ENCODE measurements at regions not wholly inside any gene's neighbourhood (a gene's known extent, or its start where the extent isn't known, plus 50 kb on each side); places are given as distances from the start of the nearest gene placed in this dataset.

GRCh38 chr3:176577447-176577846 is 619.8 kb downstream of the TBL1XR1 start:
- no peak overlapping the region for H4K5ac ChIP-seq (ENCODE audit: insufficient read length, low read depth, low read length)
- H3K4me1 ChIP-seq (ENCODE audit: insufficient read depth, low read length) = 0 out of 2 replicates have a peak, but pooled peaks cover 3% of the 10 kb centered on the region
- H2AK5ac ChIP-seq (ENCODE audit: insufficient read length, low read length) = no peak overlapping the region
- H3K18ac ChIP-seq (ENCODE audit: insufficient read length, low read depth, low read length) = no peak overlapping the region
- H3K4me2 ChIP-seq (ENCODE audit: insufficient read depth, insufficient read length, low read length) = no peak overlapping the region
- no peak overlapping the region for H2AFZ ChIP-seq (ENCODE audit: low read length)
- no peaks in the 10 kb centered on the region for H3K36me3 Mint-ChIP-seq (ENCODE audit: insufficient read depth in 1 of 3, low read depth in 3 of 3)
- no peak overlapping the region for H2BK15ac ChIP-seq (ENCODE audit: low read depth, low read length)
- no peak overlapping the region for H2BK20ac ChIP-seq (ENCODE audit: low read depth, low read length, poor library complexity, severe bottlenecking)
- H3K9ac ChIP-seq (ENCODE audit: extremely low read depth, insufficient read length, low read length) = no peak overlapping the region
- no peaks in the 10 kb centered on the region for H3K23me2 ChIP-seq (ENCODE audit: insufficient read length, low read depth, low read length, poor library complexity, severe bottlenecking)
- H4K91ac ChIP-seq (ENCODE audit: insufficient read length, low read depth, low read length) = no peak overlapping the region
- H3K79me2 ChIP-seq (ENCODE audit: insufficient read depth, low read length) = no peaks in the 10 kb centered on the region
- no CpG with 5 or more reads among the region's 5 CpGs for WGBS (ENCODE audit: extremely low coverage, insufficient read length, low lambda C conversion rate)
- no peak overlapping the region for H3T11ph ChIP-seq (ENCODE audit: low read length)
- no peak for DNase-seq
- H3K27me3 Mint-ChIP-seq (ENCODE audit: low read depth) = no peaks in the 10 kb centered on the region
- H3K4me3 Mint-ChIP-seq = no peak overlapping the region
- H2BK5ac ChIP-seq (ENCODE audit: insufficient read length, low read length) = no peak overlapping the region
- H3K27ac ChIP-seq (ENCODE audit: insufficient read length, low read depth, low read length) = no peak overlapping the region
- no peaks in the 10 kb centered on the region for H4K20me1 ChIP-seq (ENCODE audit: control insufficient read depth, insufficient read depth, insufficient read length)
- no peak overlapping the region for H3K23ac ChIP-seq (ENCODE audit: insufficient read length, low read depth, low read length)
- H3K4ac ChIP-seq (ENCODE audit: low read depth, low read length) = no peak overlapping the region
- H3K56ac ChIP-seq (ENCODE audit: insufficient read length, low read depth, low read length) = no peak overlapping the region
- no peaks in the 10 kb centered on the region for H3K79me1 ChIP-seq (ENCODE audit: insufficient read depth, low read depth, low read length, poor library complexity, severe bottlenecking)
- H3K9me3 ChIP-seq (ENCODE audit: control insufficient read depth, low read depth, low read length) = no peaks in the 10 kb centered on the region
- no peaks in the 10 kb centered on the region; a peak in 1 of 5 replicates for H3K9me3 Mint-ChIP-seq
- no peak overlapping the region for H2BK120ac ChIP-seq (ENCODE audit: low read depth, low read length, poor library complexity, severe bottlenecking)
- H2BK12ac ChIP-seq (ENCODE audit: insufficient read length, low read depth, low read length) = no peak overlapping the region
- H3K27me3 ChIP-seq (ENCODE audit: insufficient read depth, low read length) = no peaks in the 10 kb centered on the region
- TF ChIP-seq, protein P1, sequence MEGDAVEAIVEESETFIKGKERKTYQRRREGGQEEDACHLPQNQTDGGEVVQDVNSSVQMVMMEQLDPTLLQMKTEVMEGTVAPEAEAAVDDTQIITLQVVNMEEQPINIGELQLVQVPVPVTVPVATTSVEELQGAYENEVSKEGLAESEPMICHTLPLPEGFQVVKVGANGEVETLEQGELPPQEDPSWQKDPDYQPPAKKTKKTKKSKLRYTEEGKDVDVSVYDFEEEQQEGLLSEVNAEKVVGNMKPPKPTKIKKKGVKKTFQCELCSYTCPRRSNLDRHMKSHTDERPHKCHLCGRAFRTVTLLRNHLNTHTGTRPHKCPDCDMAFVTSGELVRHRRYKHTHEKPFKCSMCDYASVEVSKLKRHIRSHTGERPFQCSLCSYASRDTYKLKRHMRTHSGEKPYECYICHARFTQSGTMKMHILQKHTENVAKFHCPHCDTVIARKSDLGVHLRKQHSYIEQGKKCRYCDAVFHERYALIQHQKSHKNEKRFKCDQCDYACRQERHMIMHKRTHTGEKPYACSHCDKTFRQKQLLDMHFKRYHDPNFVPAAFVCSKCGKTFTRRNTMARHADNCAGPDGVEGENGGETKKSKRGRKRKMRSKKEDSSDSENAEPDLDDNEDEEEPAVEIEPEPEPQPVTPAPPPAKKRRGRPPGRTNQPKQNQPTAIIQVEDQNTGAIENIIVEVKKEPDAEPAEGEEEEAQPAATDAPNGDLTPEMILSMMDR (conservative IDR thresholded peaks at IDR 0.05) = no peak
- peaks cover 13 to 14% of the 10 kb centered on the region in 2 experiments for H3K4me1 Mint-ChIP-seq
- H3K27ac Mint-ChIP-seq = peak overlapping the region in 1 of 3 experiments; percentile 40; a peak in 1 of 7 replicates
- no peak overlapping the region for H4K8ac ChIP-seq (replicated peaks; ENCODE audit: insufficient read length, low read depth, low read length)
- H3K14ac ChIP-seq (ENCODE audit: insufficient read depth, low read length) = no peak overlapping the region

Data from H9 (cell line).